Cardiac fibroblast (primary cell): ENCODE measurements at regions not wholly inside any gene's neighbourhood (a gene's known extent, or its start where the extent isn't known, plus 50 kb on each side); places are given as distances from the start of the nearest gene placed in this dataset.
"Not testable (repeated sequence)": the region's sequence is repeated elsewhere in the genome, so short reads cannot be mapped to it uniquely, and the experiment has no call there.

Experiments used
- DNase-seq, 2 donors: peaks; one replicate each; pipeline versions ENCODE4 v3.0.0 to v3.0.0-alpha.2; 2010; ENCODE audit warnings: low read depth in 2 of 2
- H3K4me3 ChIP-seq, 2 donors: replicated peaks in 1 of 2; 1 replicate in 1 of 2; 2 replicates in 1 of 2; pipeline ENCODE4 v1.5.1; 2011; ENCODE audit warnings: low read depth in 2 of 2, low read length in 2 of 2, mild to moderate bottlenecking in 2 of 2, moderate library complexity in 1 of 2
- TF ChIP-seq, protein P1 (sequence below): IDR thresholded peaks from one replicate; pipeline ENCODE4 v1.5.1; 2011; ENCODE audit warnings: low read depth, mild to moderate bottlenecking, low read length, inconsistent platforms

DNA sequence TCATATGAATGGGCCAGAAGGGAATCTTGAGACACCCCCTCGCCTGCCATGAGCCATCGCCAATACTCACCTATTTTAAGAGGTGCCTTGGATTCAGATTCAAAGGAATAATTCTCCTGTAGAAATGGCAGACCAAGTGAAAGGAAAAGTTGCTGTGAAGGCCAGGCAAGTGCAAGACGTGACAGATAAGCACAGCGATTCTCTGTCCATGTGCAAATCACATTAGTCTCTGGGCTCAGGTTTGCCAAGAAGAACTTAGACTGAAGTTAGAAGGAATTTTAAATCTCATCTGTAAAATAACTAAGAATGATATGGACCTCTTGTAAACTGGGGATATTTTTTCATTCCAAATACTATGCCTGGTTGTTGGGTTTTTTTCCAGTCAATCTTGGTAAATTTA, 173.6 kb downstream of the UACA start:
- no peak for DNase-seq
- H3K4me3 ChIP-seq, result no peak overlapping the region
- TF ChIP-seq, protein P1, sequence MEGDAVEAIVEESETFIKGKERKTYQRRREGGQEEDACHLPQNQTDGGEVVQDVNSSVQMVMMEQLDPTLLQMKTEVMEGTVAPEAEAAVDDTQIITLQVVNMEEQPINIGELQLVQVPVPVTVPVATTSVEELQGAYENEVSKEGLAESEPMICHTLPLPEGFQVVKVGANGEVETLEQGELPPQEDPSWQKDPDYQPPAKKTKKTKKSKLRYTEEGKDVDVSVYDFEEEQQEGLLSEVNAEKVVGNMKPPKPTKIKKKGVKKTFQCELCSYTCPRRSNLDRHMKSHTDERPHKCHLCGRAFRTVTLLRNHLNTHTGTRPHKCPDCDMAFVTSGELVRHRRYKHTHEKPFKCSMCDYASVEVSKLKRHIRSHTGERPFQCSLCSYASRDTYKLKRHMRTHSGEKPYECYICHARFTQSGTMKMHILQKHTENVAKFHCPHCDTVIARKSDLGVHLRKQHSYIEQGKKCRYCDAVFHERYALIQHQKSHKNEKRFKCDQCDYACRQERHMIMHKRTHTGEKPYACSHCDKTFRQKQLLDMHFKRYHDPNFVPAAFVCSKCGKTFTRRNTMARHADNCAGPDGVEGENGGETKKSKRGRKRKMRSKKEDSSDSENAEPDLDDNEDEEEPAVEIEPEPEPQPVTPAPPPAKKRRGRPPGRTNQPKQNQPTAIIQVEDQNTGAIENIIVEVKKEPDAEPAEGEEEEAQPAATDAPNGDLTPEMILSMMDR, result no peak

DNA sequence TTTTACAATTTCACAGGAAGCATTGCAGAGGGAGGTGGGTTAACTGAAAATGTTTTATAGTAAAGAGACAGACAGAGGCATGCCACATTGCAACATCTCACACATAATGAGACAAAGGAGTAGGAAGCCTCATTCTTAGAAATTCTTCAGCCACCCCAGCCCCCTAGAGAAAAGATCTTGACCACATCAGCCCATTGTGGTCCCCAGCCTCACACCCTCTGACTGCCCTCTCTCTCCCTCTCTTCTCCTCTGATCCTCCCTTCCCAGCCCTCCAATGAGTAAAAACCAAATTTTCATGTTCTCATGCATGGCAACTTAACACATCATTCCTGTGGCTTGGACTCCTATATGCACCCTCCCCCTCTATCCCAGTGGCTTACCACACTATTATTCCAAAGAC, 174.1 kb downstream of the UACA start:
- H3K4me3 ChIP-seq, result no peak overlapping the region
- TF ChIP-seq, protein P1, result no peak
- DNase-seq, result peak; percentile 54 to 65

DNA sequence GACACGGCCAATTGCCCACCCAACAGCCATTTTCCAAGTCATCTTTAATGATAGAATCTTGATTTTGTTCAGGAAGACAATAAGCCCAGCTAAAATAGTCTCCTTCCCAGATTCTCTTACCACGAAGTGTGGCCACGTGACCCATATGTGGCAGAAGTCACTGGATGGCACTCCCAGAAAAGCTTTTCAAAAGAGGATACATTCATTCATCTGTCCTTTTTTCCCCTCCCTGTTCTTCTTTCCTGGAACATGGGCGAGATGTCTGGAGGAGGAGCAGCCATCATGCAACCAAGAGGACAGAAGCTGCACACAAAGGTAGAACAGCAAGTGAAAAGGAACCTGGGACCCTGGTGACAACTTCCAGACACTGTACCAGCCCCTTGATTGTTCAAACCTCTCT, 174.7 kb downstream of the UACA start:
- TF ChIP-seq, protein P1, result no peak
- no peak for DNase-seq
- H3K4me3 ChIP-seq, result no peak overlapping the region

DNA sequence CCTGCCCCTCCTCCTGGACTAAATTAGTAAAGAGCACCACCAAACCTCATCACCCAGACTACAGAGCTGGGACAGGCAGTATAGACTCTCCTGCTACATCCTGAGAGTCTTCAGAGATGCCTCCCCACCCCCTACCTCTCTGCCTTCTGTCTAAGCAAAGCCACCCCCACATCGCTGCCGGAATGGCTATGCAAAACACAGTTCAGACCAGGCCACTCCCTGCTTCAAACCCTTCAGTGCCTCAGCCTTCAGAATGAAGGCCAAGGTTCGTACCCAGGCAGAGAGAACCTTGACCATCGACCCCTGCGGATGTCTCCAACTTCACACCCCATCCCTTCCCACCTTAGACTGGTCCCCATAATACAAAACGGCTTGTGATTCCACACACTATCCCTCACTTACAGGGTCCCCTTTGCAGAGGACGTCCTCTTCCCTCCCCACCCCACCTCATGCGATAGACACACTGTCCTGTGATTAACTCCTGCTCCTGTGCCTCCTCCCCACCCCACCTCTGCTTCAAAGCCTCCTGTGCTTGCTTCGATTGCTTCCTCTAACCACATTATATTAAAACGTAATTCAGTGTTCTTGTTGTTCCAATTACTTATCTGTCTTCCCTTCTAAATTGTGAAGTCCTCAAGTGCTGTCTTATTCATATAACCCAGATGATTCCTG, 175.3 kb downstream of the UACA start:
- TF ChIP-seq, protein P1, result no peak
- no peak for DNase-seq
- H3K4me3 ChIP-seq, result no peak overlapping the region

DNA sequence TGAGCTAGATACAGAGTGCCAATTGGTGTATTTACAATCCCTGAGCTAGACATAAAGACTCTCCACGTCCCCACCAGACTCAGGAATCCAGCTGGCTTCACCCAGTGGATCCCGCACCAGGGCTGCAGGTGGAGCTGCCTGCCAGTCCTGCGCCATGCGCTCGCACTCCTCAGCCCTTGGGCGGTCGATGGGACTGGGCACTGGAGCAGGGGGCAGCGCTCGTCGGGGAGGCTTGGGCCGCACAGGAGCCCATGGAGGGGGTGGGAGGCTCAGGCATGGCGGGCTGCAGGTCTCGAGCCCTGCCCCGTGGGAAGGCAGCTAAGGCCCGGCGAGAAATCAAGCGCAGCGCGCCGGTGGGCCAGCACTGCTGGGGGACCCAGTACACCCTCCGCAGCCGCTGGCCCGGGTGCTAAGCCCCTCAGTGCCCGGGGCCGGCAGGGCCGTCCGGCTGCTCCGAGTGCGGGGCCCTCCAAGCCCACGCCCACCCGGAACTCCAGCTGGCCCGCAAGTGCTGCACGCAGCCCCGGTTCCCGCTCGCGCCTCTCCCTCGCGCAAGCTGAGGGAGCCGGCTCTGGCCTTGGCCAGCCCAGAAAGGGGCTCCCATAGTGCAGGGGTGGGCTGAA, 176.2 kb downstream of the UACA start:
- not testable (repeated sequence) for DNase-seq, H3K4me3 ChIP-seq

DNA sequence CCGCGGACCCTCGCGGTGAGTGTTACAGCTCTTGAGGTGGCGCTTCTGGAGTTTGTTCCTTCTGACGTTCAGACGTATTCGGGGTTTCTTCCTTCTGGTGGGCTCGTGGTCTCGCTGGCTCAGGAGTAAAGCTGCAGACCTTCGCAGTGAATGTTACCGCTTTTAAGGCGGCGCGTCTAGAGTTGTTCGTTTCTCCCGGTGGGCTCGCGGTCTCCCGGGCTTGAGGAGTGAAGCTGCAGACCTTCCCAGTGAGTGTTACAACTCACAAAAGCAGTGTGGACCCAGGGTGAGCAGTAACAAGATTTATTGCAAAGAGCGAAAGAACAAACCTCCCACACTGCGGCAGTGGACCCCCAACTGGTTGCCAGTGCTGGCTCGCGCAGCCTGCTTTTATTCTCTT, 177.1 kb downstream of the UACA start:
- TF ChIP-seq, protein P1, result no peak
- no peak overlapping the region for H3K4me3 ChIP-seq
- no peak for DNase-seq

DNA sequence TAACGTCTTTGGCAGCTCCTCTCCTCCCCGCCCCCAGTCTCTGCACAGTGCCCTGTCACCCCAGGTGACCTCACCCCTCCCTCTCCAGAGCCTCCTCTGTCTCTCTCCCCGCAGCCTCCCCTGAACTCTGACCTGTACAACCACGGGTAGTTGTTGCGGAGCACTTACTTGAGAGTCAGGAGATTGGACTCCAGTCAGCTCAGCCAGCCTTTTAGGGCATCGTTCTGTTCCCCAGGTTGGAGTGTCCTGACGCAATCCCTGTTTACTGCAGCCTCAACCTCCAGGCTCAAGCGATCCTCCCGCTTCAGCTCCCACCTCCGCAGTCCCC, 177.7 kb downstream of the UACA start:
- H3K4me3 ChIP-seq, result no peak overlapping the region
- TF ChIP-seq, protein P1, result no peak
- DNase-seq, result no peak
